B cell (primary cell): ENCODE measurements at regions not wholly inside any gene's neighbourhood (a gene's known extent, or its start where the extent isn't known, plus 50 kb on each side); places are given as distances from the start of the nearest gene placed in this dataset.

Source experiments
- ATAC-seq: fragments of 200-7000 bp; cut with Tn5 transposase; one replicate; pipeline ENCODE4 v1.10.0; 2021; ENCODE audit warnings: low read depth, mild to moderate bottlenecking, moderate number of reproducible peaks, moderate library complexity
- CTCF ChIA-PET: fragments of 350-600 bp; sonication (Branson Sonifier 250); formaldehyde crosslinking; loops from one replicate; lab custom pipeline; 2021; ENCODE audit warnings: antibody characterized with exemption, inconsistent platforms; lab: Charles Lee
- POLR2A ChIA-PET: fragments of 350-600 bp; sonication (Branson Sonifier 250); formaldehyde crosslinking; loops from one replicate; lab custom pipeline; 2021; ENCODE audit warnings: antibody characterized with exemption; lab: Charles Lee
- DNase-seq: peaks from one replicate; pipeline ENCODE4 v3.0.0; 2013
- H2AFZ ChIP-seq: 2 replicates; pipeline ENCODE4 v1.6.1; 2012; ENCODE audit warnings: mild to moderate bottlenecking, low read depth, low read length; ENCODE audit not compliant: insufficient read depth, poor library complexity, severe bottlenecking
- H3K27ac ChIP-seq, 2 donors: 1 replicate in 1 of 2; 2 replicates in 1 of 2; pipeline ENCODE4 v1.5.1; 2012 to 2013; ENCODE audit warnings: low read length in 2 of 2, mild to moderate bottlenecking in 2 of 2, moderate library complexity in 1 of 2
- H3K27me3 ChIP-seq, 4 experiments: fragments of 200-600 bp in 1 of 4; sonication (generic) in 1 of 4; replicated peaks in 1 of 4; 1 replicate in 2 of 4; 2 replicates in 2 of 4; pipeline versions ENCODE4 v1.6.1 to v1.7.0; 2013 to 2016; ENCODE audit warnings: low read length in 3 of 4, mild to moderate bottlenecking in 2 of 4, mixed read lengths in 1 of 4, moderate library complexity in 1 of 4; ENCODE audit not compliant: insufficient read depth in 4 of 4, control insufficient read depth in 3 of 4; ENCODE audit errors: control extremely low read depth in 1 of 4
- H3K36me3 ChIP-seq, 2 experiments: replicated peaks in 1 of 2; 1 replicate in 1 of 2; 2 replicates in 1 of 2; pipeline versions ENCODE4 v1.6.1 to v1.7.1; 2013; ENCODE audit warnings: low read length in 1 of 2; ENCODE audit not compliant: insufficient read depth in 2 of 2, control insufficient read depth in 1 of 2; ENCODE audit errors: control extremely low read depth in 1 of 2, extremely low read depth in 1 of 2
- H3K4me1 ChIP-seq, 2 donors: fragments of 200-600 bp in 1 of 2; sonication (generic) in 1 of 2; 1 replicate in 1 of 2; 2 replicates in 1 of 2; pipeline versions ENCODE4 v1.5.1 to v1.6.1; 2013 to 2017; ENCODE audit warnings: low read length in 2 of 2; ENCODE audit not compliant: control insufficient read depth in 2 of 2, insufficient read depth in 2 of 2
- H3K4me2 ChIP-seq: replicated peaks from 2 replicates; pipeline ENCODE3; 2012; ENCODE audit warnings: mild to moderate bottlenecking, low read depth, low read length; ENCODE audit not compliant: poor library complexity, severe bottlenecking
- H3K4me3 ChIP-seq, 5 experiments: fragments of 200-600 bp in 1 of 5; sonication (generic) in 1 of 5; 1 replicate in 3 of 5; 2 replicates in 2 of 5; pipeline versions ENCODE4 v1.5.1 to v1.7.0; 2011 to 2016; ENCODE audit warnings: low read length in 4 of 5, mild to moderate bottlenecking in 4 of 5, low read depth in 2 of 5, control low read depth in 1 of 5, moderate library complexity in 1 of 5; ENCODE audit not compliant: insufficient read depth in 1 of 5; ENCODE audit errors: control extremely low read depth in 1 of 5, extremely low read depth in 1 of 5
- H3K79me2 ChIP-seq: fragments of 200-600 bp; sonication (generic); one replicate; pipeline ENCODE4 v1.6.0; 2016; ENCODE audit warnings: low read length; ENCODE audit not compliant: control insufficient read depth, insufficient read depth
- H3K9ac ChIP-seq: fragments of 200-600 bp; sonication (generic); 2 replicates; pipeline ENCODE4 v1.6.1; 2017; ENCODE audit warnings: mild to moderate bottlenecking, low read length, moderate library complexity
- H3K9me3 ChIP-seq, 3 donors: one replicate each; pipeline versions ENCODE4 v1.6.1 to v1.7.1; 2013; ENCODE audit warnings: low read length in 2 of 3; ENCODE audit not compliant: control insufficient read depth in 2 of 3, insufficient read depth in 1 of 3; ENCODE audit errors: control extremely low read depth in 1 of 3
- H4K20me1 ChIP-seq: 2 replicates; pipeline ENCODE4 v1.6.0; 2012; ENCODE audit warnings: mild to moderate bottlenecking, low read length; ENCODE audit not compliant: insufficient read depth, control insufficient read depth, poor library complexity, severe bottlenecking
- H3K27ac Mint-ChIP-seq: one replicate; pipeline ENCODE4 v1.8.0; 2021; ENCODE audit warnings: mixed read lengths
- H3K27me3 Mint-ChIP-seq: one replicate; pipeline ENCODE4 v1.8.0; 2021; ENCODE audit warnings: mixed read lengths
- H3K4me1 Mint-ChIP-seq: one replicate; pipeline ENCODE4 v1.8.0; 2021; ENCODE audit warnings: mixed read lengths
- H3K4me3 Mint-ChIP-seq: one replicate; pipeline ENCODE4 v1.8.0; 2021; ENCODE audit warnings: mixed read lengths
- H3K9me3 Mint-ChIP-seq: one replicate; pipeline ENCODE4 v1.8.0; 2022; ENCODE audit warnings: mixed read lengths; ENCODE audit not compliant: insufficient read depth
- CTCF ChIP-seq: fragments of 200-600 bp; IDR thresholded peaks from one replicate; pipeline ENCODE4 v1.8.0; 2022; ENCODE audit warnings: antibody characterized with exemption, mild to moderate bottlenecking
- EZH2 ChIP-seq: IDR thresholded peaks from 2 replicates; pipeline ENCODE4 v1.6.1; 2012; ENCODE audit warnings: borderline replicate concordance, low read depth, mild to moderate bottlenecking, moderate library complexity, low read length; ENCODE audit not compliant: insufficient read depth, poor library complexity, severe bottlenecking
- WGBS: methylation state at CpG from one replicate; pipeline ENCODE4 v1.1.5; 2013; ENCODE audit warnings: missing lambda C conversion rate; ENCODE audit not compliant: insufficient coverage; 5-methylcytosine and 5-hydroxymethylcytosine counted together
- intact Hi-C: fragments of 100-400 bp; cut with micrococcal nuclease; formaldehyde crosslinking; loops from one replicate; pipeline ENCODE4 v1.10.0; 2022

GRCh38 chr14:87148655-87149054 lies 844.3 kb downstream of the GALC start:
- intact Hi-C loops, result no loop called here
- WGBS, result no CpG with 5 or more reads among the region's 3 CpGs
- DNase-seq (no peak), ATAC-seq (no peak)
- Histone ChIP-seq H3K27me3 (no peaks in the 10 kb centered on the region), H3K9me3 (peaks cover 0 to 3% (median 0%) of the 10 kb centered on the region in 3 donors), H3K4me1 (no peaks in the 10 kb centered on the region), H3K4me3 (no peak overlapping the region), H4K20me1 (no peaks in the 10 kb centered on the region), H2AFZ (no peak overlapping the region), H3K9ac (no peak overlapping the region), H3K4me2 (no peak overlapping the region), H3K27ac (no peak overlapping the region), H3K36me3 (no peaks in the 10 kb centered on the region), H3K79me2 (no peaks in the 10 kb centered on the region)
- Mint-ChIP-seq H3K27me3 (no peaks in the 10 kb centered on the region), H3K4me3 (no peak overlapping the region), H3K9me3 (peaks cover 3% of the 10 kb centered on the region), H3K4me1 (no peaks in the 10 kb centered on the region), H3K27ac (no peak overlapping the region)
- ChIA-PET POLR2A (no interaction called here), CTCF (no interaction called here)
- TF ChIP-seq EZH2, result no peak
- TF ChIP-seq CTCF, result no peak

GRCh38 chr14:87142551-87143211 lies 850.3 kb downstream of the GALC start:
- Mint-ChIP-seq H3K4me1 (no peaks in the 10 kb centered on the region), H3K4me3 (no peak overlapping the region), H3K9me3 (peaks cover 6% of the 10 kb centered on the region), H3K27ac (no peak overlapping the region), H3K27me3 (no peaks in the 10 kb centered on the region)
- peaks cover 0 to 2% (median 2%) of the 10 kb centered on the region in 3 donors for H3K9me3 ChIP-seq
- WGBS, result no CpG with 5 or more reads among the region's 3 CpGs
- H3K27ac ChIP-seq, result no peak overlapping the region
- no peak overlapping the region for H2AFZ ChIP-seq
- H3K79me2 ChIP-seq, result no peaks in the 10 kb centered on the region
- ATAC-seq (no peak), DNase-seq (no peak)
- ChIA-PET POLR2A (no interaction called here), CTCF (no interaction called here)
- intact Hi-C loops, result no loop called here
- no peaks in the 10 kb centered on the region for H4K20me1 ChIP-seq
- no peak overlapping the region for H3K9ac ChIP-seq
- no peaks in the 10 kb centered on the region for H3K27me3 ChIP-seq
- no peak overlapping the region for H3K4me3 ChIP-seq
- H3K4me1 ChIP-seq, result no peaks in the 10 kb centered on the region
- no peaks in the 10 kb centered on the region for H3K36me3 ChIP-seq
- no peak for TF ChIP-seq CTCF
- no peak for TF ChIP-seq EZH2
- H3K4me2 ChIP-seq, result no peak overlapping the region
